DOHH2 (cell line): ENCODE measurements at regions not wholly inside any gene's neighbourhood (a gene's known extent, or its start where the extent isn't known, plus 50 kb on each side); places are given as distances from the start of the nearest gene placed in this dataset.

Experiments
- H3F3A ChIP-seq: fragments of 200-600 bp; sonication (generic), shearing (Covaris generic); 2 replicates; pipeline ENCODE4 v1.6.0; 2016; ENCODE audit warnings: antibody characterized with exemption, mild to moderate bottlenecking; ENCODE audit not compliant: control insufficient read depth, insufficient read depth
- H3K27ac ChIP-seq: fragments of 200-600 bp; sonication (generic); 2 replicates; pipeline ENCODE4 v1.5.1; 2014; ENCODE audit warnings: low read depth, mild to moderate bottlenecking, low read length, moderate library complexity
- H3K27me3 ChIP-seq: fragments of 200-600 bp; sonication (generic); 2 replicates; pipeline ENCODE4 v1.6.1; 2014; ENCODE audit warnings: mild to moderate bottlenecking, low read length, mixed read lengths; ENCODE audit not compliant: control insufficient read depth
- H3K36me3 ChIP-seq: fragments of 200-600 bp; sonication (generic); 2 replicates; pipeline ENCODE4 v1.6.1; 2014; ENCODE audit warnings: mild to moderate bottlenecking, low read length, moderate library complexity, mixed read lengths; ENCODE audit not compliant: control insufficient read depth
- H3K4me1 ChIP-seq: fragments of 200-600 bp; sonication (generic); 2 replicates; pipeline ENCODE4 v1.6.1; 2014; ENCODE audit warnings: mild to moderate bottlenecking, low read length, mixed read lengths; ENCODE audit not compliant: control insufficient read depth
- H3K4me2 ChIP-seq: fragments of 200-600 bp; sonication (generic); 2 replicates; pipeline ENCODE4 v1.6.0; 2014; ENCODE audit warnings: mild to moderate bottlenecking, low read length, moderate library complexity
- H3K4me3 ChIP-seq: fragments of 200-600 bp; sonication (generic); 2 replicates; pipeline ENCODE4 v1.5.1; 2014; ENCODE audit warnings: mild to moderate bottlenecking, low read length, mixed read lengths
- H3K79me2 ChIP-seq: fragments of 200-600 bp; sonication (generic); 2 replicates; pipeline ENCODE4 v1.6.1; 2014; ENCODE audit warnings: mild to moderate bottlenecking, low read length, mixed read lengths; ENCODE audit not compliant: control insufficient read depth
- H3K9me2 ChIP-seq: fragments of 200-600 bp; sonication (generic); replicated peaks from 2 replicates; pipeline ENCODE4 v1.6.1; 2014; ENCODE audit warnings: mild to moderate bottlenecking, low read length, mixed read lengths; ENCODE audit not compliant: control insufficient read depth
- H3K9me3 ChIP-seq: fragments of 200-600 bp; sonication (generic); 2 replicates; pipeline ENCODE4 v1.6.1; 2014; ENCODE audit warnings: antibody characterized with exemption, low read length, mixed read lengths; ENCODE audit not compliant: control insufficient read depth, insufficient read depth
- H4K20me1 ChIP-seq: fragments of 200-600 bp; sonication (generic); 2 replicates; pipeline ENCODE4 v1.6.0; 2014; ENCODE audit warnings: low read depth, mild to moderate bottlenecking, antibody characterized with exemption, low read length, moderate library complexity; ENCODE audit not compliant: control insufficient read depth, insufficient read depth
- EZH2phosphoT487 ChIP-seq: fragments of 200-600 bp; sonication (generic); IDR thresholded peaks from 2 replicates; pipeline ENCODE4 v1.6.1; 2017; ENCODE audit warnings: borderline replicate concordance, mild to moderate bottlenecking, antibody characterized with exemption, low read length, moderate library complexity, mixed read lengths
- TF ChIP-seq, protein P1 (sequence below): fragments of 200-600 bp; sonication (generic); IDR thresholded peaks from one replicate; pipeline ENCODE4 v1.5.1; 2014; ENCODE audit warnings: antibody characterized with exemption, mild to moderate bottlenecking, low read depth, low read length; ENCODE audit not compliant: poor library complexity, severe bottlenecking

DNA sequence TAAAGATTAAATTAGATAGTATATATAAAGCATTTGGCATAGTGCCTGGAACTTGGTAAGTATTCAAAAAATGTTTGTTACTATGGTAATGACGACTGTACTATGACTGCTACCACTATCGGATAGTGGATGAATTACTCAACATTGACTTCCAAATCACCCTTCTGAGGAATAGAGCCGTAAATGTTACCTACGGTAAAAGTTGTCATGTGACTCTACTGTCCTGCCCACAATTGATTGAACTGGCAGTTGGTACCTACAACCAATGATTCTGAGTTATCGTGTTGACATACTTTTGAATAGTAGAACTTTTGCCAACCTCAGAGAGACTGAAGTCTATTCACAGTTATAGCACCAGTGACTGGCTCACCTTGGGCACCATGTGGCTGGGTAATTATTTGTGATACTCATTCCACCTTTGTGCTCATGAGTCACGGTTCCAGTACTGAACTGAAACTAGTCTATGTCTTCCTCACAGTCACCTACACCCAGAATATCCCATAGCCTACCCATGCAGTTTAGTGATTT is 185.5 kb upstream of the PITX2 start:
- Histone ChIP-seq H3K27me3 (no peaks in the 10 kb centered on the region), H3K4me3 (no peak overlapping the region), H3K4me2 (no peak overlapping the region), H3K9me3 (no peaks in the 10 kb centered on the region), H3F3A (no peaks in the 10 kb centered on the region), H3K79me2 (no peaks in the 10 kb centered on the region), H3K27ac (no peak overlapping the region), H4K20me1 (no peaks in the 10 kb centered on the region), H3K4me1 (no peaks in the 10 kb centered on the region), H3K36me3 (no peaks in the 10 kb centered on the region), H3K9me2 (no peaks in the 10 kb centered on the region)
- TF ChIP-seq, protein P1, sequence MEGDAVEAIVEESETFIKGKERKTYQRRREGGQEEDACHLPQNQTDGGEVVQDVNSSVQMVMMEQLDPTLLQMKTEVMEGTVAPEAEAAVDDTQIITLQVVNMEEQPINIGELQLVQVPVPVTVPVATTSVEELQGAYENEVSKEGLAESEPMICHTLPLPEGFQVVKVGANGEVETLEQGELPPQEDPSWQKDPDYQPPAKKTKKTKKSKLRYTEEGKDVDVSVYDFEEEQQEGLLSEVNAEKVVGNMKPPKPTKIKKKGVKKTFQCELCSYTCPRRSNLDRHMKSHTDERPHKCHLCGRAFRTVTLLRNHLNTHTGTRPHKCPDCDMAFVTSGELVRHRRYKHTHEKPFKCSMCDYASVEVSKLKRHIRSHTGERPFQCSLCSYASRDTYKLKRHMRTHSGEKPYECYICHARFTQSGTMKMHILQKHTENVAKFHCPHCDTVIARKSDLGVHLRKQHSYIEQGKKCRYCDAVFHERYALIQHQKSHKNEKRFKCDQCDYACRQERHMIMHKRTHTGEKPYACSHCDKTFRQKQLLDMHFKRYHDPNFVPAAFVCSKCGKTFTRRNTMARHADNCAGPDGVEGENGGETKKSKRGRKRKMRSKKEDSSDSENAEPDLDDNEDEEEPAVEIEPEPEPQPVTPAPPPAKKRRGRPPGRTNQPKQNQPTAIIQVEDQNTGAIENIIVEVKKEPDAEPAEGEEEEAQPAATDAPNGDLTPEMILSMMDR: no peak
- TF ChIP-seq EZH2phosphoT487: no peak

DNA sequence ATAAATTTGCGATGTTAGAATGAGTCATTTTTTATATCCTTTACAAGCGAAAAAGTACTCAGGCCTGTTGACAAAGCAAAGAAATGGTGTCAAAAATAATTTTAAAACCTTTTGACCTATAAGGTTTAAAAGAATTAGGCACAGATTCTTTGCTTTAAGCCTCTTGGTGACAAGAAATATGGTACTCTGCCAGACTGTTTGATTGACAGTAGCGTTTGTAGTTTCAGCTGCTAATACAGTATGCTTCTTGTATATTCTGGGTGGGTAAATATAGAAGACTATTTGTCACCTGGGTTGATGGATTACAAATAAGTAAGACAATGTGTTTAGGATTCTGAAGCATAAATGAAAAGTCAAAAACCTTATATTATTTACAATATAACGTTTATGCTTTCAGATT is 193.1 kb upstream of the PITX2 start:
- no peaks in the 10 kb centered on the region for H3F3A ChIP-seq
- H3K36me3 ChIP-seq: no peaks in the 10 kb centered on the region
- H4K20me1 ChIP-seq: no peaks in the 10 kb centered on the region
- H3K79me2 ChIP-seq: no peaks in the 10 kb centered on the region
- no peak overlapping the region for H3K27ac ChIP-seq
- H3K9me2 ChIP-seq: no peaks in the 10 kb centered on the region
- H3K4me1 ChIP-seq: no peaks in the 10 kb centered on the region
- no peaks in the 10 kb centered on the region for H3K27me3 ChIP-seq
- H3K4me2 ChIP-seq: no peak overlapping the region
- TF ChIP-seq, protein P1: no peak
- no peak for TF ChIP-seq EZH2phosphoT487
- H3K4me3 ChIP-seq: no peak overlapping the region
- H3K9me3 ChIP-seq: no peaks in the 10 kb centered on the region

DNA sequence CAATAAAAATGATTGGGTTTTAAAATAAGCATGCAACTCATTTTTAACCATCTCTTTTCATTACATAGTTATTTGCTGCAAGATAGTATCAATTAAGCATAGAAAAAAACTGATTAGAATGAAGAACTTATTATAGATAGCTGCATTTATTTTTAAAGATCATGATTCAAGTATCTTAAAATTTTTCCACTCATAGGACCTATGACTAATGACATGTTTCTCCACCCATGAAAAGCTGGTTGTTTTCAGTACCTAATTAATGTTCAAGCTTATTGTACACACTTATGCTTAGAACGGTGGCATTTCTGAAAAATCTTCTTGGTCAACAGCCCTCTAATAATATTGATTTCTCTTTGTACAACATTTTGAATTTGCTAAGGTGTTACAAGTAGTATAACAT is 193.5 kb upstream of the PITX2 start:
- Histone ChIP-seq H3K9me2 (no peaks in the 10 kb centered on the region), H3K36me3 (no peaks in the 10 kb centered on the region), H3K27ac (no peak overlapping the region), H3K4me1 (no peaks in the 10 kb centered on the region), H3K9me3 (no peaks in the 10 kb centered on the region), H3F3A (no peaks in the 10 kb centered on the region), H3K4me3 (no peak overlapping the region), H3K79me2 (no peaks in the 10 kb centered on the region), H3K4me2 (no peak overlapping the region), H3K27me3 (no peaks in the 10 kb centered on the region), H4K20me1 (no peaks in the 10 kb centered on the region)
- TF ChIP-seq, protein P1: no peak
- no peak for TF ChIP-seq EZH2phosphoT487
